Uterus (tissue), 2 donors: ENCODE measurements at regions not wholly inside any gene's neighbourhood (a gene's known extent, or its start where the extent isn't known, plus 50 kb on each side); places are given as distances from the start of the nearest gene placed in this dataset.

Experiments
- CTCF ChIP-seq, 4 experiments: fragments of 200-600 bp in 2 of 4; fragments of 450-650 bp in 2 of 4; sonication (generic) in 2 of 4; IDR thresholded peaks; one replicate each; pipeline ENCODE4 v1.5.1; 2016 to 2019; ENCODE audit warnings: antibody characterized with exemption in 4 of 4, mild to moderate bottlenecking in 2 of 4, moderate library complexity in 1 of 4
- POLR2A ChIP-seq, 2 donors: fragments of 450-650 bp; IDR thresholded peaks; one replicate each; pipeline ENCODE4 v1.6.1; 2016; ENCODE audit warnings: antibody characterized with exemption in 2 of 2, mild to moderate bottlenecking in 1 of 2, moderate library complexity in 1 of 2

GRCh38 chr4:36601864-36602495 is 320.6 kb downstream of the DTHD1 start:
- no peak for TF ChIP-seq POLR2A (IDR thresholded peaks at IDR 0.05)
- no peak for TF ChIP-seq CTCF (IDR thresholded peaks at IDR 0.05)
